GM10248 (cell line): ENCODE measurements at regions not wholly inside any gene's neighbourhood (a gene's known extent, or its start where the extent isn't known, plus 50 kb on each side); places are given as distances from the start of the nearest gene placed in this dataset.

Experiments
- CTCF ChIA-PET: fragments of 300-600 bp; sonication (Branson Sonifier 250); formaldehyde crosslinking; extraction: SDS; loops from one replicate; lab custom pipeline; 2021; ENCODE audit warnings: antibody characterized with exemption; lab: Yijun Ruan, JAX
- POLR2A ChIA-PET: fragments of 350-650 bp; sonication (Branson Sonifier 250); formaldehyde crosslinking; extraction: SDS; loops from one replicate; lab custom pipeline; 2020; ENCODE audit warnings: antibody characterized with exemption; lab: Yijun Ruan, JAX
- DNase-seq: peaks from one replicate; pipeline ENCODE4 v3.0.0; 2012; ENCODE audit errors: extremely low spot score
- CTCF ChIP-seq: IDR thresholded peaks from 2 replicates; pipeline ENCODE4 v1.5.1; 2012; ENCODE audit warnings: mild to moderate bottlenecking, low read depth; ENCODE audit errors: extremely low read depth, missing control alignments, control extremely low read depth

- ChIA-PET CTCF (interaction anchor here (1.4 to 2.3 kb wide), 2 partner anchors 9 to 15 kb away, joined by 3 to 10 read pairs; no protein-coding TSS in a partner anchor), POLR2A (no interaction called here)
- TF ChIP-seq CTCF: no peak
- no peak for DNase-seq
These were observed 643.8 kb downstream of the SORCS1 start for GRCh38 chr10:106520698-106521097.

- CTCF ChIA-PET: interaction anchor here (1.1 to 2.3 kb wide), 3 partner anchors 11 to 16 kb away, joined by 3 to 10 read pairs (median 4); no protein-coding TSS in a partner anchor
These were observed 645.0 kb downstream of the SORCS1 start for GRCh38 chr10:106519376-106520030.

GRCh38 chr10:106515206-106515790 lies 649.2 kb downstream of the SORCS1 start:
- CTCF ChIA-PET: no interaction called here
- POLR2A ChIA-PET: no interaction called here
- TF ChIP-seq CTCF: no peak
- DNase-seq: no peak

More at GRCh38 chr10:106519376-106520030, 645.0 kb downstream of the SORCS1 start:
- POLR2A ChIA-PET: no interaction called here
- DNase-seq: no peak
- no peak for TF ChIP-seq CTCF

GRCh38 chr10:106513352-106513771 lies 651.1 kb downstream of the SORCS1 start:
- ChIA-PET CTCF (no interaction called here), POLR2A (no interaction called here)
- DNase-seq: no peak
- TF ChIP-seq CTCF: no peak

- DNase-seq: no peak
- no peak for TF ChIP-seq CTCF
- CTCF ChIA-PET: no interaction called here
- POLR2A ChIA-PET: no interaction called here
These were observed 652.6 kb downstream of the SORCS1 start for GRCh38 chr10:106511917-106512316.

GRCh38 chr10:106508950-106509349 lies 655.6 kb downstream of the SORCS1 start:
- CTCF ChIA-PET: interaction anchor here (1.9 kb wide), 1 partner anchor 13 kb away, joined by 4 read pairs; no protein-coding TSS in a partner anchor
- TF ChIP-seq CTCF: no peak
- POLR2A ChIA-PET: no interaction called here
- DNase-seq: no peak
